SK-N-SH treated with all-trans-retinoic acid at 6 μM for 48 hours (cell line): ENCODE measurements at regions not wholly inside any gene's neighbourhood (a gene's known extent, or its start where the extent isn't known, plus 50 kb on each side); places are given as distances from the start of the nearest gene placed in this dataset.
"Not testable (repeated sequence)": the region's sequence is repeated elsewhere in the genome, so short reads cannot be mapped to it uniquely, and the experiment has no call there.

Source experiments
- ATAC-seq: fragments of 200-7000 bp; cut with Tn5 transposase; 3 replicates; pipeline ENCODE4 v1.9.1; 2020; ENCODE audit warnings: mild to moderate bottlenecking, moderate library complexity
- ARNTL ChIP-seq: fragments of 450-650 bp; formaldehyde crosslinking; IDR thresholded peaks from 2 replicates; pipeline ENCODE4 v1.5.0; 2020; ENCODE audit warnings: low read depth, mild to moderate bottlenecking, moderate library complexity, borderline replicate concordance
- CREB5 ChIP-seq: fragments of 250-450 bp; sonication (Bioruptor Pico); IDR thresholded peaks from 2 replicates; pipeline ENCODE4 v1.5.1; 2020; ENCODE audit warnings: low read depth, mild to moderate bottlenecking, moderate library complexity
- CSDC2 ChIP-seq: fragments of 250-450 bp; sonication (Bioruptor Pico); IDR thresholded peaks from 2 replicates; pipeline ENCODE4 v1.5.0; 2020; ENCODE audit warnings: mild to moderate bottlenecking, moderate library complexity
- ESRRG ChIP-seq: fragments of 250-450 bp; sonication (Bioruptor Pico); IDR thresholded peaks from 2 replicates; pipeline ENCODE4 v1.6.1; 2021; ENCODE audit warnings: mild to moderate bottlenecking
- GLIS3 ChIP-seq: fragments of 250-450 bp; sonication (Bioruptor Pico); IDR thresholded peaks from 2 replicates; pipeline ENCODE4 v1.5.0; 2020; ENCODE audit warnings: mild to moderate bottlenecking, moderate library complexity
- ISL1 ChIP-seq: fragments of 250-450 bp; sonication (Bioruptor Pico); IDR thresholded peaks from 2 replicates; pipeline ENCODE4 v2.1.2; 2022; ENCODE audit warnings: mild to moderate bottlenecking, moderate library complexity
- PATZ1 ChIP-seq: fragments of 250-450 bp; sonication (Bioruptor Pico); IDR thresholded peaks from 2 replicates; pipeline ENCODE4 v1.8.0; 2020; ENCODE audit warnings: mild to moderate bottlenecking, moderate library complexity, borderline replicate concordance
- PPARA ChIP-seq: fragments of 250-450 bp; sonication (Bioruptor Pico); IDR thresholded peaks from 2 replicates; pipeline ENCODE4 v1.5.0; 2020; ENCODE audit warnings: mild to moderate bottlenecking, borderline replicate concordance
- RARB ChIP-seq: fragments of 250-450 bp; sonication (Bioruptor Pico); IDR thresholded peaks from 2 replicates; pipeline ENCODE4 v1.8.0; 2021; ENCODE audit warnings: mild to moderate bottlenecking, moderate library complexity
- TOX ChIP-seq: fragments of 250-450 bp; sonication (Bioruptor Pico); IDR thresholded peaks from 2 replicates; pipeline ENCODE4 v1.8.0; 2021; ENCODE audit warnings: mild to moderate bottlenecking, moderate library complexity, borderline replicate concordance
- ZFP3 ChIP-seq: fragments of 250-450 bp; sonication (Bioruptor Pico); IDR thresholded peaks from 2 replicates; pipeline ENCODE4 v1.5.0; 2020; ENCODE audit warnings: mild to moderate bottlenecking, moderate library complexity
- ZNF565 ChIP-seq: fragments of 450-650 bp; formaldehyde crosslinking; conservative IDR thresholded peaks from 2 replicates; pipeline ENCODE4 v1.5.0; 2020; ENCODE audit warnings: low read depth, mild to moderate bottlenecking, moderate library complexity
- ZNF70 ChIP-seq: fragments of 450-650 bp; formaldehyde crosslinking; IDR thresholded peaks from 2 replicates; pipeline ENCODE4 v1.5.0; 2020; ENCODE audit warnings: mild to moderate bottlenecking, moderate library complexity
- ZNF8 ChIP-seq: fragments of 450-650 bp; formaldehyde crosslinking; IDR thresholded peaks from 2 replicates; pipeline ENCODE4 v1.5.0; 2020; ENCODE audit warnings: mild to moderate bottlenecking, moderate library complexity
- TF ChIP-seq, protein P1 (sequence below): fragments of 250-450 bp; sonication (Bioruptor Pico); IDR thresholded peaks from 2 replicates; pipeline ENCODE4 v1.5.0; 2020; ENCODE audit warnings: mild to moderate bottlenecking, moderate library complexity
- TF ChIP-seq, protein P2 (sequence below): fragments of 250-450 bp; sonication (Bioruptor Pico); IDR thresholded peaks from 2 replicates; pipeline ENCODE4 v1.8.0; 2021; ENCODE audit warnings: low read depth, mild to moderate bottlenecking, moderate library complexity, borderline replicate concordance
- TF ChIP-seq, protein P3 (sequence below): fragments of 250-450 bp; sonication (Bioruptor Pico); IDR thresholded peaks from 2 replicates; pipeline ENCODE4 v1.5.1; 2021; ENCODE audit warnings: mild to moderate bottlenecking, moderate library complexity

DNA sequence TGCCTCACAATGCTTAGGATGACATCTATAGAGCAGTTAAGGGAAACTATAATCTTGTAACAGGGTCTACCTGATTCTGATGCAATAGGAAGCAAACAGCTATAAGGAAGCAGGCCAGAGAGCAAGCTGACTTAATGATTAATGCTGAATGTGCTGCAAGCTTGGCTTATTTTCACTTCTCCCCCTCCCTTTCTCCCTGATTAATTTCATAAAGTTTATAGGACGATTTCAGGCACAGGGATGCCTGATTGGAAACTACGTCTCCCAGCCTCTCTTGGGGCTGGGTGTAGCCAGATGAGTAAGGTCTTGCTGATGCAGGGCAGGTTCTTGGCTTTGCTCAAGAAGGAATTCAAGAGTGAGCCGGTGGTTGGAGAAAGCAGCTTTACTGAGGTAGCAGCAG lies 82.8 kb upstream of the MRI1 start:
- no peak for ATAC-seq
- TF ChIP-seq ZNF70 (CRISPR knock-in tag) (no peak), ESRRG (no peak), RARB (CRISPR knock-in tag) (no peak), GLIS3 (CRISPR knock-in tag) (no peak), ISL1 (CRISPR knock-in tag) (no peak), ZNF565 (CRISPR knock-in tag) (no peak), TOX (no peak), PPARA (CRISPR knock-in tag) (no peak), ARNTL (CRISPR knock-in tag) (no peak), ZNF8 (CRISPR knock-in tag) (no peak), PATZ1 (CRISPR knock-in tag) (no peak), ZFP3 (CRISPR knock-in tag) (no peak)
- TF ChIP-seq, protein P1, sequence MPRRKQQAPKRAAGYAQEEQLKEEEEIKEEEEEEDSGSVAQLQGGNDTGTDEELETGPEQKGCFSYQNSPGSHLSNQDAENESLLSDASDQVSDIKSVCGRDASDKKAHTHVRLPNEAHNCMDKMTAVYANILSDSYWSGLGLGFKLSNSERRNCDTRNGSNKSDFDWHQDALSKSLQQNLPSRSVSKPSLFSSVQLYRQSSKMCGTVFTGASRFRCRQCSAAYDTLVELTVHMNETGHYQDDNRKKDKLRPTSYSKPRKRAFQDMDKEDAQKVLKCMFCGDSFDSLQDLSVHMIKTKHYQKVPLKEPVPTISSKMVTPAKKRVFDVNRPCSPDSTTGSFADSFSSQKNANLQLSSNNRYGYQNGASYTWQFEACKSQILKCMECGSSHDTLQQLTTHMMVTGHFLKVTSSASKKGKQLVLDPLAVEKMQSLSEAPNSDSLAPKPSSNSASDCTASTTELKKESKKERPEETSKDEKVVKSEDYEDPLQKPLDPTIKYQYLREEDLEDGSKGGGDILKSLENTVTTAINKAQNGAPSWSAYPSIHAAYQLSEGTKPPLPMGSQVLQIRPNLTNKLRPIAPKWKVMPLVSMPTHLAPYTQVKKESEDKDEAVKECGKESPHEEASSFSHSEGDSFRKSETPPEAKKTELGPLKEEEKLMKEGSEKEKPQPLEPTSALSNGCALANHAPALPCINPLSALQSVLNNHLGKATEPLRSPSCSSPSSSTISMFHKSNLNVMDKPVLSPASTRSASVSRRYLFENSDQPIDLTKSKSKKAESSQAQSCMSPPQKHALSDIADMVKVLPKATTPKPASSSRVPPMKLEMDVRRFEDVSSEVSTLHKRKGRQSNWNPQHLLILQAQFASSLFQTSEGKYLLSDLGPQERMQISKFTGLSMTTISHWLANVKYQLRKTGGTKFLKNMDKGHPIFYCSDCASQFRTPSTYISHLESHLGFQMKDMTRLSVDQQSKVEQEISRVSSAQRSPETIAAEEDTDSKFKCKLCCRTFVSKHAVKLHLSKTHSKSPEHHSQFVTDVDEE (CRISPR knock-in tag): no peak
- TF ChIP-seq, protein P2, sequence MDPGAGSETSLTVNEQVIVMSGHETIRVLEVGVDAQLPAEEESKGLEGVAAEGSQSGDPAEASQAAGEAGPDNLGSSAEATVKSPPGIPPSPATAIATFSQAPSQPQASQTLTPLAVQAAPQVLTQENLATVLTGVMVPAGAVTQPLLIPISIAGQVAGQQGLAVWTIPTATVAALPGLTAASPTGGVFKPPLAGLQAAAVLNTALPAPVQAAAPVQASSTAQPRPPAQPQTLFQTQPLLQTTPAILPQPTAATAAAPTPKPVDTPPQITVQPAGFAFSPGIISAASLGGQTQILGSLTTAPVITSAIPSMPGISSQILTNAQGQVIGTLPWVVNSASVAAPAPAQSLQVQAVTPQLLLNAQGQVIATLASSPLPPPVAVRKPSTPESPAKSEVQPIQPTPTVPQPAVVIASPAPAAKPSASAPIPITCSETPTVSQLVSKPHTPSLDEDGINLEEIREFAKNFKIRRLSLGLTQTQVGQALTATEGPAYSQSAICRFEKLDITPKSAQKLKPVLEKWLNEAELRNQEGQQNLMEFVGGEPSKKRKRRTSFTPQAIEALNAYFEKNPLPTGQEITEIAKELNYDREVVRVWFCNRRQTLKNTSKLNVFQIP (CRISPR knock-in tag): no peak
- TF ChIP-seq, protein P3, sequence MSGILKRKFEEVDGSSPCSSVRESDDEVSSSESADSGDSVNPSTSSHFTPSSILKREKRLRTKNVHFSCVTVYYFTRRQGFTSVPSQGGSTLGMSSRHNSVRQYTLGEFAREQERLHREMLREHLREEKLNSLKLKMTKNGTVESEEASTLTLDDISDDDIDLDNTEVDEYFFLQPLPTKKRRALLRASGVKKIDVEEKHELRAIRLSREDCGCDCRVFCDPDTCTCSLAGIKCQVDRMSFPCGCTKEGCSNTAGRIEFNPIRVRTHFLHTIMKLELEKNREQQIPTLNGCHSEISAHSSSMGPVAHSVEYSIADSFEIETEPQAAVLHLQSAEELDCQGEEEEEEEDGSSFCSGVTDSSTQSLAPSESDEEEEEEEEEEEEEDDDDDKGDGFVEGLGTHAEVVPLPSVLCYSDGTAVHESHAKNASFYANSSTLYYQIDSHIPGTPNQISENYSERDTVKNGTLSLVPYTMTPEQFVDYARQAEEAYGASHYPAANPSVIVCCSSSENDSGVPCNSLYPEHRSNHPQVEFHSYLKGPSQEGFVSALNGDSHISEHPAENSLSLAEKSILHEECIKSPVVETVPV (CRISPR knock-in tag): no peak

- ATAC-seq: not testable (repeated sequence)
Observed at GRCh38 chr19:13680708-13681360, 83.5 kb upstream of the MRI1 start.

GRCh38 chr19:13676967-13677366 lies 87.4 kb upstream of the MRI1 start:
- ATAC-seq: not testable (repeated sequence)

- ATAC-seq: not testable (repeated sequence)
Observed at GRCh38 chr19:13672480-13673175, 91.7 kb upstream of the MRI1 start.

GRCh38 chr19:13670846-13671245 lies 93.5 kb upstream of the MRI1 start:
- ATAC-seq: no peak
- no peak for TF ChIP-seq ZNF8 (CRISPR knock-in tag)
- TF ChIP-seq TOX: no peak
- no peak for TF ChIP-seq GLIS3 (CRISPR knock-in tag)
- TF ChIP-seq, protein P1 (CRISPR knock-in tag): no peak
- TF ChIP-seq CSDC2 (CRISPR knock-in tag): no peak
- TF ChIP-seq PATZ1 (CRISPR knock-in tag): no peak
- TF ChIP-seq ZFP3 (CRISPR knock-in tag): no peak
- TF ChIP-seq PPARA (CRISPR knock-in tag): no peak
- no peak for TF ChIP-seq RARB (CRISPR knock-in tag)
- no peak for TF ChIP-seq CREB5 (CRISPR knock-in tag)
